ENCODE measurements at regions not wholly inside any gene's neighbourhood (a gene's known extent, or its start where the extent isn't known, plus 50 kb on each side); places are given as distances from the start of the nearest gene placed in this dataset.

DNA sequence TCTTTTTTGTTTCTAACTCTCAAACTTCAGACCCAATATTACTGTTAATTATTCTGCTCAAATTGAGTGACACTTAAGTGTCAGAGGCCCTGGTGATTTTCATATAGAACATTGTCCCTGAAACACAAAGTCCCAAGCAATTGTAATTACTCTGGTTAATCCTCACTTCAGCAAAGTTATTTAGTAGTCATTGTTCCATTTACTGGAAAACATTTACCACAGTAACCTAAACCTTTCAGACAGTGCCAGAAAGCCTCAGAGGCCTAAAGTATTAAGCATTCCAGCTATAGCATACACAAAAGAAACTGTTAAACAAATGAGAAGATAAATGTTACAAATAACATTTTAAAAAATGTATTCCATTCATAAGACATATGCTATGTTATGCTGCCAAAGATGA is 237.2 kb upstream of the CDH6 start (continued):
- TF ChIP-seq, protein P1, sequence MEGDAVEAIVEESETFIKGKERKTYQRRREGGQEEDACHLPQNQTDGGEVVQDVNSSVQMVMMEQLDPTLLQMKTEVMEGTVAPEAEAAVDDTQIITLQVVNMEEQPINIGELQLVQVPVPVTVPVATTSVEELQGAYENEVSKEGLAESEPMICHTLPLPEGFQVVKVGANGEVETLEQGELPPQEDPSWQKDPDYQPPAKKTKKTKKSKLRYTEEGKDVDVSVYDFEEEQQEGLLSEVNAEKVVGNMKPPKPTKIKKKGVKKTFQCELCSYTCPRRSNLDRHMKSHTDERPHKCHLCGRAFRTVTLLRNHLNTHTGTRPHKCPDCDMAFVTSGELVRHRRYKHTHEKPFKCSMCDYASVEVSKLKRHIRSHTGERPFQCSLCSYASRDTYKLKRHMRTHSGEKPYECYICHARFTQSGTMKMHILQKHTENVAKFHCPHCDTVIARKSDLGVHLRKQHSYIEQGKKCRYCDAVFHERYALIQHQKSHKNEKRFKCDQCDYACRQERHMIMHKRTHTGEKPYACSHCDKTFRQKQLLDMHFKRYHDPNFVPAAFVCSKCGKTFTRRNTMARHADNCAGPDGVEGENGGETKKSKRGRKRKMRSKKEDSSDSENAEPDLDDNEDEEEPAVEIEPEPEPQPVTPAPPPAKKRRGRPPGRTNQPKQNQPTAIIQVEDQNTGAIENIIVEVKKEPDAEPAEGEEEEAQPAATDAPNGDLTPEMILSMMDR (conservative IDR thresholded peaks at IDR 0.05; ENCODE audit: low read depth in 2 of 2): no peak
- no peak for TF ChIP-seq EZH2phosphoT487 (IDR thresholded peaks at IDR 0.05; ENCODE audit: unreplicated experiment)
- TF ChIP-seq, protein P2, sequence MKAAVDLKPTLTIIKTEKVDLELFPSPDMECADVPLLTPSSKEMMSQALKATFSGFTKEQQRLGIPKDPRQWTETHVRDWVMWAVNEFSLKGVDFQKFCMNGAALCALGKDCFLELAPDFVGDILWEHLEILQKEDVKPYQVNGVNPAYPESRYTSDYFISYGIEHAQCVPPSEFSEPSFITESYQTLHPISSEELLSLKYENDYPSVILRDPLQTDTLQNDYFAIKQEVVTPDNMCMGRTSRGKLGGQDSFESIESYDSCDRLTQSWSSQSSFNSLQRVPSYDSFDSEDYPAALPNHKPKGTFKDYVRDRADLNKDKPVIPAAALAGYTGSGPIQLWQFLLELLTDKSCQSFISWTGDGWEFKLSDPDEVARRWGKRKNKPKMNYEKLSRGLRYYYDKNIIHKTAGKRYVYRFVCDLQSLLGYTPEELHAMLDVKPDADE (IDR thresholded peaks at IDR 0.05): no peak
- TF ChIP-seq STAT1 (IDR thresholded peaks at IDR 0.05; ENCODE audit: unreplicated experiment): no peak
- TF ChIP-seq, protein P3, sequence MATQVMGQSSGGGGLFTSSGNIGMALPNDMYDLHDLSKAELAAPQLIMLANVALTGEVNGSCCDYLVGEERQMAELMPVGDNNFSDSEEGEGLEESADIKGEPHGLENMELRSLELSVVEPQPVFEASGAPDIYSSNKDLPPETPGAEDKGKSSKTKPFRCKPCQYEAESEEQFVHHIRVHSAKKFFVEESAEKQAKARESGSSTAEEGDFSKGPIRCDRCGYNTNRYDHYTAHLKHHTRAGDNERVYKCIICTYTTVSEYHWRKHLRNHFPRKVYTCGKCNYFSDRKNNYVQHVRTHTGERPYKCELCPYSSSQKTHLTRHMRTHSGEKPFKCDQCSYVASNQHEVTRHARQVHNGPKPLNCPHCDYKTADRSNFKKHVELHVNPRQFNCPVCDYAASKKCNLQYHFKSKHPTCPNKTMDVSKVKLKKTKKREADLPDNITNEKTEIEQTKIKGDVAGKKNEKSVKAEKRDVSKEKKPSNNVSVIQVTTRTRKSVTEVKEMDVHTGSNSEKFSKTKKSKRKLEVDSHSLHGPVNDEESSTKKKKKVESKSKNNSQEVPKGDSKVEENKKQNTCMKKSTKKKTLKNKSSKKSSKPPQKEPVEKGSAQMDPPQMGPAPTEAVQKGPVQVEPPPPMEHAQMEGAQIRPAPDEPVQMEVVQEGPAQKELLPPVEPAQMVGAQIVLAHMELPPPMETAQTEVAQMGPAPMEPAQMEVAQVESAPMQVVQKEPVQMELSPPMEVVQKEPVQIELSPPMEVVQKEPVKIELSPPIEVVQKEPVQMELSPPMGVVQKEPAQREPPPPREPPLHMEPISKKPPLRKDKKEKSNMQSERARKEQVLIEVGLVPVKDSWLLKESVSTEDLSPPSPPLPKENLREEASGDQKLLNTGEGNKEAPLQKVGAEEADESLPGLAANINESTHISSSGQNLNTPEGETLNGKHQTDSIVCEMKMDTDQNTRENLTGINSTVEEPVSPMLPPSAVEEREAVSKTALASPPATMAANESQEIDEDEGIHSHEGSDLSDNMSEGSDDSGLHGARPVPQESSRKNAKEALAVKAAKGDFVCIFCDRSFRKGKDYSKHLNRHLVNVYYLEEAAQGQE (IDR thresholded peaks at IDR 0.05; ENCODE audit: unreplicated experiment): no peak
- TF ChIP-seq ZNF114 (CRISPR knock-in tag; IDR thresholded peaks at IDR 0.05): no peak
- no peak for TF ChIP-seq NANOG (IDR thresholded peaks at IDR 0.05; ENCODE audit: borderline replicate concordance)

DNA sequence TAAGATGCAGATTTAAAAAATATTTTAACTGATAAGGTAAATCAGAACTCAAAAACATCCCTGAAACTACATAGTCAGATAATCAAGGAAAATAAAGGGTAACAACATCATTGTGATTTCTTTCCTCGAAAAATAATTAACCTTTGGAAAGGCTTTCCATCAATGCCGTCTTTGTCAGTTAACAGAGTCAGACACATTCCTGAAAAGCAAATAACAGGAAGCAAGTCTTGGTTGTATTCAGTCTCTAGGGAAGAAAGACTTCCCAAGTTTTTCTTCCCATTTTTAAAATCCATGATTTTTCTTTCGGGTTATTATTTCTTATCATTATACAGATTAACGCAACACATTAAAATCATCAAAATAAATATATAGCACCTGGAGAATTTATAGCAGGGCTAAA is 256.4 kb upstream of the CDH6 start:
- Histone ChIP-seq H3F3A (replicated peaks; ENCODE audit: low read depth) (no peaks in the 10 kb centered on the region), H3K9me2 (ENCODE audit: insufficient read depth) (no peaks in the 10 kb centered on the region), H3K4me2 (no peak overlapping the region), H3K36me3 (ENCODE audit: insufficient read depth) (no peaks in the 10 kb centered on the region), H3K4me1 (ENCODE audit: insufficient read depth) (peaks cover 10% of the 10 kb centered on the region; the same call in 1 of the 2 replicates), H4K20me1 (replicated peaks; ENCODE audit: insufficient read depth) (no peaks in the 10 kb centered on the region), H3K4me3 (no peak overlapping the region), H3K27me3 (ENCODE audit: insufficient read depth) (no peaks in the 10 kb centered on the region), H3K79me2 (replicated peaks; ENCODE audit: insufficient read depth) (no peaks in the 10 kb centered on the region), H3K27ac (ENCODE audit: low read depth) (no peak overlapping the region), H2AFZ (no peak overlapping the region)
- ATAC-seq (no peak), DNase-seq (ENCODE audit: low spot score) (no peak)
- no peaks in the 10 kb centered on the region for H3K9me3 Mint-ChIP-seq
- H3K36me3 Mint-ChIP-seq (ENCODE audit: low read depth): no peaks in the 10 kb centered on the region
- no peak overlapping the region for H3K27ac Mint-ChIP-seq
- peaks cover 18% of the 10 kb centered on the region for H3K4me1 Mint-ChIP-seq
- H3K27me3 Mint-ChIP-seq (ENCODE audit: insufficient read depth, low read depth, poor library complexity): no peaks in the 10 kb centered on the region
- H3K4me3 Mint-ChIP-seq: no peak overlapping the region
- TF ChIP-seq, protein P3 (IDR thresholded peaks at IDR 0.05; ENCODE audit: unreplicated experiment): no peak
- TF ChIP-seq EZH2phosphoT487 (IDR thresholded peaks at IDR 0.05; ENCODE audit: unreplicated experiment) (no peak), ZNF331 (CRISPR knock-in tag; IDR thresholded peaks at IDR 0.05; ENCODE audit: low read depth) (no peak), NANOG (IDR thresholded peaks at IDR 0.05; ENCODE audit: borderline replicate concordance) (no peak), POLR2AphosphoS5 (IDR thresholded peaks at IDR 0.05; ENCODE audit: low read depth) (no peak), EZH2 (IDR thresholded peaks at IDR 0.05; ENCODE audit: low read depth, unreplicated experiment) (no peak), JUNB (IDR thresholded peaks at IDR 0.05; ENCODE audit: unreplicated experiment) (no peak)

Data from GM23338 (cell line).